Esophagus squamous epithelium (tissue), 5 donors: ENCODE measurements at regions not wholly inside any gene's neighbourhood (a gene's known extent, or its start where the extent isn't known, plus 50 kb on each side); places are given as distances from the start of the nearest gene placed in this dataset.

ENCODE experiments used
- DNase-seq: peaks from one replicate; lab custom pipeline; 2025; lab: John Stamatoyannopoulos, UW
- H3K27ac ChIP-seq, 4 donors: fragments of 200-600 bp; sonication (generic); one replicate each; pipeline ENCODE4 v1.5.1; 2016 to 2019; ENCODE audit warnings: mild to moderate bottlenecking in 1 of 4
- H3K27me3 ChIP-seq, 4 donors: fragments of 200-600 bp; sonication (generic); 1 replicate in 3 of 4; 2 replicates in 1 of 4; pipeline versions ENCODE4 v1.5.1 to v1.6.0; 2017 to 2021; ENCODE audit warnings: antibody characterized with exemption in 1 of 4
- H3K36me3 ChIP-seq, 3 donors: fragments of 200-600 bp; sonication (generic); one replicate each; pipeline ENCODE4 v1.5.1; 2016 to 2019
- H3K4me1 ChIP-seq, 3 donors: fragments of 200-600 bp; sonication (generic); one replicate each; pipeline ENCODE4 v1.5.1; 2017 to 2019
- H3K4me3 ChIP-seq, 4 donors: fragments of 200-600 bp; sonication (generic); 1 replicate in 3 of 4; 2 replicates in 1 of 4; pipeline ENCODE4 v1.5.1; 2016 to 2019; ENCODE audit warnings: mild to moderate bottlenecking in 2 of 4, moderate library complexity in 1 of 4
- H3K9me3 ChIP-seq, 3 donors: fragments of 200-600 bp; sonication (generic); one replicate each; pipeline ENCODE4 v1.5.1; 2016 to 2019
- POLR2A ChIP-seq, 4 donors: fragments of 450-650 bp; IDR thresholded peaks; one replicate each; pipeline ENCODE4 v1.6.1; 2017; ENCODE audit warnings: antibody characterized with exemption in 4 of 4, mild to moderate bottlenecking in 4 of 4, moderate library complexity in 3 of 4
- WGBS, 2 donors: methylation state at CpG; one replicate each; pipeline ENCODE4 v1.1.5; 2018; 5-methylcytosine and 5-hydroxymethylcytosine counted together
- intact Hi-C: fragments of 100-400 bp; cut with DNase I; formaldehyde crosslinking; loops from one replicate; pipeline ENCODE4 v1.15.0; 2022
- TF ChIP-seq, protein P1 (sequence below), 6 experiments: fragments of 450-650 bp in 4 of 6; fragments of 200-600 bp in 2 of 6; sonication (generic) in 2 of 6; IDR thresholded peaks; one replicate each; pipeline ENCODE4 v1.5.1; 2016 to 2019; ENCODE audit warnings: antibody characterized with exemption in 6 of 6, mild to moderate bottlenecking in 4 of 6, moderate library complexity in 4 of 6
- donor health status: DM: yes; HTN: yes; CAD: no.

GRCh38 chr1:168482106-168482505 lies 61.7 kb downstream of the XCL2 start:
- intact Hi-C loops: no loop called here
- Histone ChIP-seq H3K27ac (no peak overlapping the region), H3K36me3 (no peaks in the 10 kb centered on the region)

GRCh38 chr1:168481586-168481985 lies 62.2 kb downstream of the XCL2 start:
- Histone ChIP-seq H3K4me3 (no peak overlapping the region), H3K27me3 (no peaks in the 10 kb centered on the region), H3K4me1 (peaks cover 0 to 16% (median 9%) of the 10 kb centered on the region in 3 donors), H3K27ac (no peak overlapping the region), H3K9me3 (no peaks in the 10 kb centered on the region), H3K36me3 (no peaks in the 10 kb centered on the region)
- DNase-seq: no peak
- 80 to 84% methylated on average over 4 of the region's 4 CpGs for WGBS, 2 donors
- intact Hi-C loops: no loop called here
- TF ChIP-seq, protein P1, sequence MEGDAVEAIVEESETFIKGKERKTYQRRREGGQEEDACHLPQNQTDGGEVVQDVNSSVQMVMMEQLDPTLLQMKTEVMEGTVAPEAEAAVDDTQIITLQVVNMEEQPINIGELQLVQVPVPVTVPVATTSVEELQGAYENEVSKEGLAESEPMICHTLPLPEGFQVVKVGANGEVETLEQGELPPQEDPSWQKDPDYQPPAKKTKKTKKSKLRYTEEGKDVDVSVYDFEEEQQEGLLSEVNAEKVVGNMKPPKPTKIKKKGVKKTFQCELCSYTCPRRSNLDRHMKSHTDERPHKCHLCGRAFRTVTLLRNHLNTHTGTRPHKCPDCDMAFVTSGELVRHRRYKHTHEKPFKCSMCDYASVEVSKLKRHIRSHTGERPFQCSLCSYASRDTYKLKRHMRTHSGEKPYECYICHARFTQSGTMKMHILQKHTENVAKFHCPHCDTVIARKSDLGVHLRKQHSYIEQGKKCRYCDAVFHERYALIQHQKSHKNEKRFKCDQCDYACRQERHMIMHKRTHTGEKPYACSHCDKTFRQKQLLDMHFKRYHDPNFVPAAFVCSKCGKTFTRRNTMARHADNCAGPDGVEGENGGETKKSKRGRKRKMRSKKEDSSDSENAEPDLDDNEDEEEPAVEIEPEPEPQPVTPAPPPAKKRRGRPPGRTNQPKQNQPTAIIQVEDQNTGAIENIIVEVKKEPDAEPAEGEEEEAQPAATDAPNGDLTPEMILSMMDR (IDR thresholded peaks at IDR 0.05): no peak
- TF ChIP-seq POLR2A (IDR thresholded peaks at IDR 0.05): no peak

More at GRCh38 chr1:168482106-168482505, 61.7 kb downstream of the XCL2 start:
- no peaks in the 10 kb centered on the region for H3K9me3 ChIP-seq
- peaks cover 0 to 16% (median 9%) of the 10 kb centered on the region in 3 donors for H3K4me1 ChIP-seq
- DNase-seq: no peak
- H3K4me3 ChIP-seq: no peak overlapping the region
- no peaks in the 10 kb centered on the region for H3K27me3 ChIP-seq
- TF ChIP-seq, protein P1 (IDR thresholded peaks at IDR 0.05): no peak
- no peak for TF ChIP-seq POLR2A (IDR thresholded peaks at IDR 0.05)

- WGBS, 2 donors: 94 to 95% methylated on average over 2 of the region's 2 CpGs
Observed at GRCh38 chr1:168480997-168481396, 62.8 kb downstream of the XCL2 start.

DNA sequence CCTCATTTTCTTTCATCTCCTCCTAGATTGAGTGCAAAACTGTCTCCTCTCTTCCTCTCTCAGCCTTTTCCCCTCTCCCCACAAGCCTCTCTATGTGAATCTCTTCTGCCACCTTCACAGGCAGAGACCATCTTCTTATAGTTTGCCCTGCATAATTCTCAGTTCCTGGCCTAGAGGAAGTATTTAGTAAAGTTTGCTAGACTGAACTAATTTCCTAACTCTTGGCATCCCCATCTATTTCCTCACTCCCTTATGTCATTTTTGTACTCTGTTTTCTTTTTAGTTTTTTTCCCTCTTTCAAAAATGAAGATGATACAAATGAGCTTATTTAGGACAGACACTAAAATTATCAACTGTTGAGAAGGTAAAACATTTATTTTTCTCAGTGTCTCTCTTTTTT lies 66.0 kb downstream of the XCL2 start:
- Histone ChIP-seq H3K27ac (no peak overlapping the region), H3K36me3 (no peaks in the 10 kb centered on the region), H3K27me3 (no peaks in the 10 kb centered on the region)

More at GRCh38 chr1:168480997-168481396, 62.8 kb downstream of the XCL2 start:
- H3K4me3 ChIP-seq: no peak overlapping the region
- peaks cover 0 to 16% (median 9%) of the 10 kb centered on the region in 3 donors for H3K4me1 ChIP-seq
- no peaks in the 10 kb centered on the region for H3K9me3 ChIP-seq
- no peaks in the 10 kb centered on the region for H3K36me3 ChIP-seq
- no peak for DNase-seq
- no peaks in the 10 kb centered on the region for H3K27me3 ChIP-seq
- H3K27ac ChIP-seq: no peak overlapping the region
- intact Hi-C loops: no loop called here
- TF ChIP-seq, protein P1 (IDR thresholded peaks at IDR 0.05): no peak
- TF ChIP-seq POLR2A (IDR thresholded peaks at IDR 0.05): no peak

GRCh38 chr1:168476588-168477385 lies 67.0 kb downstream of the XCL2 start:
- Histone ChIP-seq H3K27me3 (no peaks in the 10 kb centered on the region), H3K27ac (no peak overlapping the region), H3K4me3 (no peak overlapping the region), H3K36me3 (no peaks in the 10 kb centered on the region), H3K4me1 (no peaks in the 10 kb centered on the region), H3K9me3 (no peaks in the 10 kb centered on the region)
- intact Hi-C loops: no loop called here
- TF ChIP-seq, protein P1 (IDR thresholded peaks at IDR 0.05): no peak
- no peak for TF ChIP-seq POLR2A (IDR thresholded peaks at IDR 0.05)
- WGBS, 2 donors: 25 to 38% methylated on average over 7 of the region's 7 CpGs
- no peak for DNase-seq

More for the DNA sequence above, 66.0 kb downstream of the XCL2 start:
- TF ChIP-seq, protein P1 (IDR thresholded peaks at IDR 0.05): no peak
- no peak for TF ChIP-seq POLR2A (IDR thresholded peaks at IDR 0.05)
- Histone ChIP-seq H3K4me1 (no peaks in the 10 kb centered on the region), H3K9me3 (no peaks in the 10 kb centered on the region), H3K4me3 (no peak overlapping the region)
- no peak for DNase-seq
- intact Hi-C loops: no loop called here
